ENCODE measurements at regions not wholly inside any gene's neighbourhood (a gene's known extent, or its start where the extent isn't known, plus 50 kb on each side); places are given as distances from the start of the nearest gene placed in this dataset.

- TF ChIP-seq CTCF (IDR thresholded peaks at IDR 0.05; ENCODE audit: low read depth, low read length): no peak
- TF ChIP-seq EZH2phosphoT487 (IDR thresholded peaks at IDR 0.05; ENCODE audit: low read depth): no peak
Observed at GRCh38 chr12:98090731-98091130, 424.7 kb upstream of the TMPO start.

All from OCI-LY3 (cell line).